Right lobe of liver (tissue), 4 donors: ENCODE measurements at regions not wholly inside any gene's neighbourhood (a gene's known extent, or its start where the extent isn't known, plus 50 kb on each side); places are given as distances from the start of the nearest gene placed in this dataset.

Experiments
- POLR2A ChIP-seq: fragments of 450-650 bp; IDR thresholded peaks from one replicate; pipeline ENCODE4 v1.6.1; 2017; ENCODE audit warnings: antibody characterized with exemption, mild to moderate bottlenecking
- TF ChIP-seq, protein P1 (sequence below), 4 donors: fragments of 200-600 bp in 3 of 4; fragments of 450-650 bp in 1 of 4; IDR thresholded peaks; one replicate each; pipeline versions ENCODE4 v1.5.1 to v1.8.0; 2016 to 2022; ENCODE audit warnings: antibody characterized with exemption in 4 of 4, mild to moderate bottlenecking in 2 of 4
- donor health status: DM: no; HTN: no; CAD: no.
- donor health status: DM: no; HTN: no; CAD: no.
- donor health status: DM: no; HTN: yes; CAD: no.

DNA sequence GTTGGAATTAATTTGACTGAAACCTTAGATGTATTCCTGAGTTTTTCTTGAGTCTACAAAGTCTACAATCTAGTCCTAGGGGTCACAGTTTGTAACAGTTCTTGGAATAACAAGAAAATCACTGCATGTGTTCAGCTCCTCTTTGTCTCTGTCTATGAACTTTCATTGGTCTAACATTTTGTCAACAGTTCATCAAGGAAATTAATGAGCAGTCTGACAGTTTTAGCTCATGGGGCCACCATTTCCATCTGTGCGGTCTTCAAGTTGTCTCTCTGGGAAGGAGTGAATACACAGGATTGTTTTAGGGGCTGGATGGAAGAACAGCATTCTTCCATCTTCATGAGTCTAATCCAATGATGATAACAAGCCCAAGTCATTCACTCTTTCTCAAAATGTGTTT, 276.4 kb downstream of the TMEM167A start:
- TF ChIP-seq, protein P1, sequence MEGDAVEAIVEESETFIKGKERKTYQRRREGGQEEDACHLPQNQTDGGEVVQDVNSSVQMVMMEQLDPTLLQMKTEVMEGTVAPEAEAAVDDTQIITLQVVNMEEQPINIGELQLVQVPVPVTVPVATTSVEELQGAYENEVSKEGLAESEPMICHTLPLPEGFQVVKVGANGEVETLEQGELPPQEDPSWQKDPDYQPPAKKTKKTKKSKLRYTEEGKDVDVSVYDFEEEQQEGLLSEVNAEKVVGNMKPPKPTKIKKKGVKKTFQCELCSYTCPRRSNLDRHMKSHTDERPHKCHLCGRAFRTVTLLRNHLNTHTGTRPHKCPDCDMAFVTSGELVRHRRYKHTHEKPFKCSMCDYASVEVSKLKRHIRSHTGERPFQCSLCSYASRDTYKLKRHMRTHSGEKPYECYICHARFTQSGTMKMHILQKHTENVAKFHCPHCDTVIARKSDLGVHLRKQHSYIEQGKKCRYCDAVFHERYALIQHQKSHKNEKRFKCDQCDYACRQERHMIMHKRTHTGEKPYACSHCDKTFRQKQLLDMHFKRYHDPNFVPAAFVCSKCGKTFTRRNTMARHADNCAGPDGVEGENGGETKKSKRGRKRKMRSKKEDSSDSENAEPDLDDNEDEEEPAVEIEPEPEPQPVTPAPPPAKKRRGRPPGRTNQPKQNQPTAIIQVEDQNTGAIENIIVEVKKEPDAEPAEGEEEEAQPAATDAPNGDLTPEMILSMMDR (IDR thresholded peaks at IDR 0.05), result no peak
- no peak for TF ChIP-seq POLR2A
